Kidney (tissue), 13 donors: ENCODE measurements at regions not wholly inside any gene's neighbourhood (a gene's known extent, or its start where the extent isn't known, plus 50 kb on each side); places are given as distances from the start of the nearest gene placed in this dataset.

ENCODE experiments used
- DNase-seq, 5 donors: peaks; one replicate each; pipeline ENCODE4 v3.0.0-alpha.2; 2013 to 2020
- FAIRE-seq: peaks from 2 replicates; lab custom pipeline; 2012; peaks lifted over from hg19 to GRCh38; lab: Jason Lieb, UNC
- H3K27ac ChIP-seq, 2 donors: one replicate each; pipeline ENCODE4 v1.7.0; 2013; ENCODE audit warnings: low read depth in 2 of 2, low read length in 2 of 2, inconsistent platforms in 1 of 2
- H3K27me3 ChIP-seq: one replicate; pipeline ENCODE4 v1.7.1; 2013; ENCODE audit warnings: low read length, inconsistent platforms; ENCODE audit not compliant: control insufficient read depth, insufficient read depth
- H3K36me3 ChIP-seq, 3 donors: one replicate each; pipeline versions ENCODE4 v1.7.0 to v1.7.1; 2013; ENCODE audit warnings: low read length in 3 of 3, control low read depth in 1 of 3, inconsistent platforms in 1 of 3; ENCODE audit not compliant: insufficient read depth in 3 of 3, control insufficient read depth in 2 of 3
- H3K4me1 ChIP-seq, 3 donors: one replicate each; pipeline versions ENCODE4 v1.7.0 to v1.7.1; 2013; ENCODE audit warnings: low read length in 3 of 3, inconsistent platforms in 1 of 3, low read depth in 1 of 3; ENCODE audit not compliant: control insufficient read depth in 2 of 3, insufficient read depth in 2 of 3
- H3K4me3 ChIP-seq, 3 donors: one replicate each; pipeline versions ENCODE4 v1.7.0 to v1.8.1; 2013; ENCODE audit warnings: low read length in 3 of 3, control low read depth in 1 of 3, inconsistent platforms in 1 of 3
- H3K9ac ChIP-seq, 3 donors: one replicate each; pipeline versions ENCODE4 v1.7.0 to v1.7.1; 2013; ENCODE audit warnings: low read length in 3 of 3, control low read depth in 1 of 3, inconsistent platforms in 1 of 3
- H3K9me3 ChIP-seq, 3 donors: one replicate each; pipeline versions ENCODE4 v1.7.0 to v1.7.1; 2013; ENCODE audit warnings: low read length in 3 of 3, control low read depth in 1 of 3, inconsistent platforms in 1 of 3; ENCODE audit not compliant: control insufficient read depth in 2 of 3, insufficient read depth in 1 of 3
- intact Hi-C: fragments of 100-400 bp; cut with DNase I; formaldehyde crosslinking; loops from one replicate; pipeline ENCODE4 v1.11.1; 2022
- TF ChIP-seq, protein P1 (sequence below): IDR thresholded peaks from 3 replicates; pipeline ENCODE4 v1.5.1; 2012; ENCODE audit warnings: mild to moderate bottlenecking, moderate library complexity, borderline replicate concordance; ENCODE audit not compliant: insufficient read depth; ENCODE audit errors: extremely low read depth
- donor health status: control.
- donor health status: control.
- donor health status: control.
- donor health status: control.
- donor health status: control.
- donor health status: DM: yes; HTN: yes; CAD: no.
- donor health status: Normal renal cell carcinoma (clear cell type).

DNA sequence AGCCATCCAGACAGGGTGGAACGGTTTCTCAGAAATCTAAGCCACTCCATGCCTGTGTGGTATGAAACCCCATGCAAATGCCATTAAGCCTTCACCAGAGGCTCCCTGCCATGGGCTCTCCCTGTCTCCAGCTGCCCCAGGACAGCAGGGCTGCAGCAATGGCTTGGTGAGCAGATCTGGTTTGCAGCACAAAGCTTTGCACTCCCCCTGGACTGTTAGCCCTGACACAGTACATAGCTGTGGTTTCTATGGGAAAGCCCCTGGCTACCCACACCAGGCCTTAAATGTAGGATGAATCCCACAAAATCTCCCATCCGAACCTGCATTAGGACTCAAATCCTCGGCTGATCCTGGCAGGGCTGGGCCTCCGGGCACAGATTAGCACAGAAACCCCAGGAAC, 291.6 kb downstream of the TNS1 start:
- intact Hi-C loops: loop anchor here (5.0 kb wide), 1 partner anchor 1029 kb away; no protein-coding TSS in a partner anchor

DNA sequence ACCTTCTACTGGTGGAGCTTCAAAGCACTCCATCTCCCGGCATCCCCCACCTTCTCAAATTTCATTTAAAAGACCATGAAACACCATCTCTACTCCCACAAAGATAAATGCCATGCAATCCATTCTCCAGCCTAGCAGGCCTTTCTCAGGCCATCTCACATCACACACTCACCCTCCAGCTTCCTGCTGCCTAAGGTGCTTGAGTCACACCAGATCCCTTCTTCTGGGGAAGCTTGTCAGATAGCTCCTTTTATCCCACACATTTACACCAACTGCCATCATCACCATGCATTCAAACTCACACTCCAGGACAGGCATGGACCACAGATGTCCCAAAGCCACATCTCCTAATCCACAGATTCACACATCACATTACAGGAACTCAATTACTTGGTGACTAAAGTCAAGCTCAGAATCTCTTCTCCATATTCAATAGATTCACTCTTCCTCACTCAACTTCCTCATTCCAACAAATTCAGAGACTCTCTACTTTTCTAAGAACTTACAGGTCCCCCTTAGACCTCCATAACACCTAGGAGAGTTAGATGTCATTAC, 292.5 kb downstream of the TNS1 start:
- DNase-seq: peak in 2 of 5 donors; percentile 67 to 83

More for the DNA sequence above, 291.6 kb downstream of the TNS1 start:
- H3K27ac ChIP-seq: no peak overlapping the region
- TF ChIP-seq, protein P1, sequence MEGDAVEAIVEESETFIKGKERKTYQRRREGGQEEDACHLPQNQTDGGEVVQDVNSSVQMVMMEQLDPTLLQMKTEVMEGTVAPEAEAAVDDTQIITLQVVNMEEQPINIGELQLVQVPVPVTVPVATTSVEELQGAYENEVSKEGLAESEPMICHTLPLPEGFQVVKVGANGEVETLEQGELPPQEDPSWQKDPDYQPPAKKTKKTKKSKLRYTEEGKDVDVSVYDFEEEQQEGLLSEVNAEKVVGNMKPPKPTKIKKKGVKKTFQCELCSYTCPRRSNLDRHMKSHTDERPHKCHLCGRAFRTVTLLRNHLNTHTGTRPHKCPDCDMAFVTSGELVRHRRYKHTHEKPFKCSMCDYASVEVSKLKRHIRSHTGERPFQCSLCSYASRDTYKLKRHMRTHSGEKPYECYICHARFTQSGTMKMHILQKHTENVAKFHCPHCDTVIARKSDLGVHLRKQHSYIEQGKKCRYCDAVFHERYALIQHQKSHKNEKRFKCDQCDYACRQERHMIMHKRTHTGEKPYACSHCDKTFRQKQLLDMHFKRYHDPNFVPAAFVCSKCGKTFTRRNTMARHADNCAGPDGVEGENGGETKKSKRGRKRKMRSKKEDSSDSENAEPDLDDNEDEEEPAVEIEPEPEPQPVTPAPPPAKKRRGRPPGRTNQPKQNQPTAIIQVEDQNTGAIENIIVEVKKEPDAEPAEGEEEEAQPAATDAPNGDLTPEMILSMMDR: no peak
- H3K27me3 ChIP-seq: no peaks in the 10 kb centered on the region
- H3K36me3 ChIP-seq: no peaks in the 10 kb centered on the region
- H3K4me1 ChIP-seq: peaks cover 0 to 11% (median 4%) of the 10 kb centered on the region in 3 donors
- no peaks in the 10 kb centered on the region for H3K9me3 ChIP-seq
- no peak for DNase-seq
- H3K4me3 ChIP-seq: no peak overlapping the region
- FAIRE-seq: no peak
- no peak overlapping the region for H3K9ac ChIP-seq

DNA sequence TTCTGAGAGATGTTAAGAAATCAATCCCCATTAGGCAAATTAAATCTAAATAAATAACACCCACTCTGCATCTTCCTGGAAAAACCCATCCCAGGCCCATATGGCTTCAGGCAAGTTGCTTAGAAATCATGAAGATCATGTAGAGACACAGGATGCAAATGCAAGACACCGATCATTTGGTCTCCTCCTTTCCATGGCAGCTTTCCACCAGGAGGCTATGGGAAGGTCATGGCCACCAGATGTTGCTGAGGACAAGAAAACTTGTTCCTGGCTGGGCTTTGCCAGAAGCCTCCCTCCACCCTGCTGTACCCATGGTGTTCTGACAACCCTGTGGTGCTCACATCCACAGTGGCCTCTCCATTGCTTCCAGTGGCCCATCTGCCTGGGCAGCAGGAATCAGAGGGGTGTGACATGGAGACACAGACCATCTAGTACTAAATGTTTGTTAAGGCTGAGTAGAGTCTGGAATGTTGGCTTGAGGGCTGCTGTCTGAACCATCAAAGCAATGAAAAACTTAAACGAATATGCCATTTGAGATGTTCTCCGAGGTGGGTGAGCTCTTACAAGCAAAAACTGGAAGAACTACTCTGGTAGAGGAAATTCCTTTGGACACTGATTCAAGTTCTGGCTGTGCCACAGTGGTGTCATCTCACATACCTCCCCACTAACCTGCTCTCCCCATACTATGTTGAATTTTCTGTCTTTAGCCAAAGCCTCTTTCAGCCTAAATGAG, 293.2 kb downstream of the TNS1 start:
- H3K36me3 ChIP-seq: no peaks in the 10 kb centered on the region
- intact Hi-C loops: loop anchor here (5.0 kb wide), 1 partner anchor 1027 kb away; no protein-coding TSS in a partner anchor
- H3K27me3 ChIP-seq: no peaks in the 10 kb centered on the region
- H3K9me3 ChIP-seq: no peaks in the 10 kb centered on the region
- TF ChIP-seq, protein P1: no peak
- no peak overlapping the region for H3K9ac ChIP-seq
- H3K4me3 ChIP-seq: no peak overlapping the region
- H3K4me1 ChIP-seq: peaks cover 0 to 11% (median 4%) of the 10 kb centered on the region in 3 donors
- peak in 1 of 5 donors; percentile 8 for DNase-seq
- no peak for FAIRE-seq
- no peak overlapping the region for H3K27ac ChIP-seq

More for the DNA sequence above, 292.5 kb downstream of the TNS1 start:
- TF ChIP-seq, protein P1: no peak
- no peaks in the 10 kb centered on the region for H3K27me3 ChIP-seq
- no peaks in the 10 kb centered on the region for H3K36me3 ChIP-seq
- no peaks in the 10 kb centered on the region for H3K9me3 ChIP-seq
- FAIRE-seq: no peak
- no peak overlapping the region for H3K9ac ChIP-seq
- H3K27ac ChIP-seq: no peak overlapping the region
- intact Hi-C loops: loop anchor here (5.0 kb wide), 1 partner anchor 1028 kb away; no protein-coding TSS in a partner anchor
- peaks cover 0 to 11% (median 4%) of the 10 kb centered on the region in 3 donors for H3K4me1 ChIP-seq
- no peak overlapping the region for H3K4me3 ChIP-seq
